HCT116 (cell line): ENCODE measurements at regions not wholly inside any gene's neighbourhood (a gene's known extent, or its start where the extent isn't known, plus 50 kb on each side); places are given as distances from the start of the nearest gene placed in this dataset.

Experiments used
- EGR1 ChIP-seq: IDR thresholded peaks from 2 replicates; pipeline ENCODE4 v1.6.1; 2012; ENCODE audit warnings: low read depth
- EZH2 ChIP-seq: fragments of 200-600 bp; sonication (generic); IDR thresholded peaks from 2 replicates; pipeline ENCODE4 v1.6.1; 2017; ENCODE audit warnings: antibody characterized with exemption, mixed run types
- EZH2phosphoT487 ChIP-seq: fragments of 200-600 bp; IDR thresholded peaks from 2 replicates; pipeline ENCODE4 v1.6.1; 2018; ENCODE audit warnings: antibody characterized with exemption, borderline replicate concordance
- FOSL1 ChIP-seq: IDR thresholded peaks from 2 replicates; pipeline ENCODE4 v1.6.1; 2012; ENCODE audit warnings: low read depth
- POLR2A ChIP-seq: IDR thresholded peaks from 2 replicates; pipeline ENCODE4 v1.7.0; 2011; ENCODE audit warnings: borderline replicate concordance; ENCODE audit not compliant: insufficient read depth, insufficient read length; ENCODE audit errors: extremely low read depth
- RAD21 ChIP-seq: IDR thresholded peaks from 2 replicates; pipeline ENCODE4 v1.6.1; 2012; ENCODE audit warnings: low read depth, mild to moderate bottlenecking
- SP1 ChIP-seq: IDR thresholded peaks from 2 replicates; pipeline ENCODE4 v1.6.1; 2012; ENCODE audit warnings: low read depth
- ZNF274 ChIP-seq: fragments of 200-500 bp; sonication (Bioruptor generic); IDR thresholded peaks from 2 replicates; pipeline ENCODE4 v1.6.1; 2014; ENCODE audit warnings: mild to moderate bottlenecking, low read depth, low read length, inconsistent platforms
- TF ChIP-seq, protein P1 (sequence below), 3 experiments: fragments of 200-600 bp in 1 of 3; sonication (generic) in 1 of 3; IDR thresholded peaks in 2 of 3; conservative IDR thresholded peaks in 1 of 3; 2 replicates each; pipeline ENCODE4 v1.5.1; 2012 to 2017; ENCODE audit warnings: low read depth in 2 of 3, low read length in 2 of 3, antibody characterized with exemption in 1 of 3, borderline replicate concordance in 1 of 3, control low read depth in 1 of 3, mild to moderate bottlenecking in 1 of 3, mixed read lengths in 1 of 3, mixed run types in 1 of 3, moderate library complexity in 1 of 3; ENCODE audit not compliant: insufficient read depth in 1 of 3
- TF ChIP-seq, protein P2 (sequence below): IDR thresholded peaks from 2 replicates; pipeline ENCODE4 v1.6.1; 2012; ENCODE audit warnings: low read depth

DNA sequence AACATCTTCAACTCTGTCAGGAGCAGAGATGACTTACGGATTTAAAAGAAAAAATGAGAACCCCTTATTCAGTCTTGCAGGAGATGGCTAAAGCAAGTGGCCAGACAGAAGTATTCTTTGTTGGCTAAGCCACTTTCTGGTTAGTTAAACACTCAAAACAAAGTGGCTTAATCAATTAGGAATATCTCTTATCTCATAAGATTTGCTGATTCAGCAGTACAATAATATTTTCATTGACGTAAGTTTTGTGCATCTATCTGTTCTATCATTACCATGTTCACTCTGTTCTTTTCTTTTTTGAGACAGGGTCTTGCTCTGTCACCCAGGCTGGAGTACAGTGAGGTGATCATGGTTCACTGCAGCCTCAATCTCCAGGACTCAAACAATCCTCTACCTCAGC is 342.0 kb downstream of the EN1 start:
- TF ChIP-seq, protein P1, sequence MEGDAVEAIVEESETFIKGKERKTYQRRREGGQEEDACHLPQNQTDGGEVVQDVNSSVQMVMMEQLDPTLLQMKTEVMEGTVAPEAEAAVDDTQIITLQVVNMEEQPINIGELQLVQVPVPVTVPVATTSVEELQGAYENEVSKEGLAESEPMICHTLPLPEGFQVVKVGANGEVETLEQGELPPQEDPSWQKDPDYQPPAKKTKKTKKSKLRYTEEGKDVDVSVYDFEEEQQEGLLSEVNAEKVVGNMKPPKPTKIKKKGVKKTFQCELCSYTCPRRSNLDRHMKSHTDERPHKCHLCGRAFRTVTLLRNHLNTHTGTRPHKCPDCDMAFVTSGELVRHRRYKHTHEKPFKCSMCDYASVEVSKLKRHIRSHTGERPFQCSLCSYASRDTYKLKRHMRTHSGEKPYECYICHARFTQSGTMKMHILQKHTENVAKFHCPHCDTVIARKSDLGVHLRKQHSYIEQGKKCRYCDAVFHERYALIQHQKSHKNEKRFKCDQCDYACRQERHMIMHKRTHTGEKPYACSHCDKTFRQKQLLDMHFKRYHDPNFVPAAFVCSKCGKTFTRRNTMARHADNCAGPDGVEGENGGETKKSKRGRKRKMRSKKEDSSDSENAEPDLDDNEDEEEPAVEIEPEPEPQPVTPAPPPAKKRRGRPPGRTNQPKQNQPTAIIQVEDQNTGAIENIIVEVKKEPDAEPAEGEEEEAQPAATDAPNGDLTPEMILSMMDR (IDR thresholded peaks at IDR 0.05 in 2 of 3, conservative IDR thresholded peaks at IDR 0.05 in 1 of 3; ENCODE audit: borderline replicate concordance in 1 of 3, insufficient read depth in 1 of 3, low read depth in 2 of 3, low read length in 2 of 3), result no peak
- TF ChIP-seq, protein P2, sequence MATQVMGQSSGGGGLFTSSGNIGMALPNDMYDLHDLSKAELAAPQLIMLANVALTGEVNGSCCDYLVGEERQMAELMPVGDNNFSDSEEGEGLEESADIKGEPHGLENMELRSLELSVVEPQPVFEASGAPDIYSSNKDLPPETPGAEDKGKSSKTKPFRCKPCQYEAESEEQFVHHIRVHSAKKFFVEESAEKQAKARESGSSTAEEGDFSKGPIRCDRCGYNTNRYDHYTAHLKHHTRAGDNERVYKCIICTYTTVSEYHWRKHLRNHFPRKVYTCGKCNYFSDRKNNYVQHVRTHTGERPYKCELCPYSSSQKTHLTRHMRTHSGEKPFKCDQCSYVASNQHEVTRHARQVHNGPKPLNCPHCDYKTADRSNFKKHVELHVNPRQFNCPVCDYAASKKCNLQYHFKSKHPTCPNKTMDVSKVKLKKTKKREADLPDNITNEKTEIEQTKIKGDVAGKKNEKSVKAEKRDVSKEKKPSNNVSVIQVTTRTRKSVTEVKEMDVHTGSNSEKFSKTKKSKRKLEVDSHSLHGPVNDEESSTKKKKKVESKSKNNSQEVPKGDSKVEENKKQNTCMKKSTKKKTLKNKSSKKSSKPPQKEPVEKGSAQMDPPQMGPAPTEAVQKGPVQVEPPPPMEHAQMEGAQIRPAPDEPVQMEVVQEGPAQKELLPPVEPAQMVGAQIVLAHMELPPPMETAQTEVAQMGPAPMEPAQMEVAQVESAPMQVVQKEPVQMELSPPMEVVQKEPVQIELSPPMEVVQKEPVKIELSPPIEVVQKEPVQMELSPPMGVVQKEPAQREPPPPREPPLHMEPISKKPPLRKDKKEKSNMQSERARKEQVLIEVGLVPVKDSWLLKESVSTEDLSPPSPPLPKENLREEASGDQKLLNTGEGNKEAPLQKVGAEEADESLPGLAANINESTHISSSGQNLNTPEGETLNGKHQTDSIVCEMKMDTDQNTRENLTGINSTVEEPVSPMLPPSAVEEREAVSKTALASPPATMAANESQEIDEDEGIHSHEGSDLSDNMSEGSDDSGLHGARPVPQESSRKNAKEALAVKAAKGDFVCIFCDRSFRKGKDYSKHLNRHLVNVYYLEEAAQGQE, result no peak
- no peak for TF ChIP-seq POLR2A
- TF ChIP-seq ZNF274, result no peak
- no peak for TF ChIP-seq EZH2phosphoT487
- no peak for TF ChIP-seq EZH2
- no peak for TF ChIP-seq FOSL1
- no peak for TF ChIP-seq RAD21
- TF ChIP-seq SP1, result no peak
- TF ChIP-seq EGR1, result no peak
